Neural progenitor cell (in vitro differentiated cells): ENCODE measurements at regions not wholly inside any gene's neighbourhood (a gene's known extent, or its start where the extent isn't known, plus 50 kb on each side); places are given as distances from the start of the nearest gene placed in this dataset.

ENCODE experiments used
- DNase-seq: peaks from one replicate; pipeline ENCODE4 v3.0.0-alpha.2; 2016; ENCODE audit warnings: low spot score
- H2AFZ ChIP-seq: fragments of 200-600 bp; sonication (generic); replicated peaks from 2 replicates; pipeline ENCODE4 v1.6.1; 2016; ENCODE audit warnings: antibody characterized with exemption
- H3F3A ChIP-seq: fragments of 200-600 bp; sonication (generic); 2 replicates; pipeline ENCODE4 v1.6.1; 2016; ENCODE audit warnings: antibody characterized with exemption, low read depth
- H3K27ac ChIP-seq: fragments of 200-600 bp; sonication (generic); 2 replicates; pipeline ENCODE4 v1.5.1; 2016; ENCODE audit warnings: mild to moderate bottlenecking
- H3K27me3 ChIP-seq: fragments of 200-600 bp; sonication (generic); 2 replicates; pipeline ENCODE4 v1.6.1; 2016; ENCODE audit warnings: mild to moderate bottlenecking, moderate library complexity
- H3K36me3 ChIP-seq: fragments of 200-600 bp; sonication (generic); 2 replicates; pipeline ENCODE4 v1.5.1; 2016
- H3K4me1 ChIP-seq: fragments of 200-600 bp; sonication (generic); 2 replicates; pipeline ENCODE4 v1.6.1; 2016; ENCODE audit warnings: mixed run types
- H3K4me2 ChIP-seq: fragments of 200-600 bp; sonication (generic); 2 replicates; pipeline ENCODE4 v1.6.1; 2016
- H3K4me3 ChIP-seq: fragments of 200-600 bp; sonication (generic); 2 replicates; pipeline ENCODE4 v1.5.1; 2016
- H3K79me2 ChIP-seq: fragments of 200-600 bp; sonication (generic); 2 replicates; pipeline ENCODE4 v1.6.1; 2016; ENCODE audit warnings: low read depth
- H3K9ac ChIP-seq: fragments of 200-600 bp; sonication (generic); 2 replicates; pipeline ENCODE4 v1.6.1; 2016
- H3K9me3 ChIP-seq: fragments of 200-600 bp; sonication (generic); 2 replicates; pipeline ENCODE4 v1.5.1; 2016; ENCODE audit warnings: low read depth
- H4K20me1 ChIP-seq: fragments of 200-600 bp; sonication (generic); 2 replicates; pipeline ENCODE4 v1.6.1; 2016; ENCODE audit warnings: low read depth
- H3K27ac Mint-ChIP-seq: 3 replicates; pipeline ENCODE4 v1.8.0; 2021; ENCODE audit warnings: mixed read lengths
- H3K27me3 Mint-ChIP-seq: 2 replicates; pipeline ENCODE4 v1.8.0; 2022; ENCODE audit warnings: low read depth, mild to moderate bottlenecking, inconsistent platforms, moderate library complexity, mixed read lengths; ENCODE audit not compliant: insufficient read depth
- H3K36me3 Mint-ChIP-seq: 3 replicates; pipeline ENCODE4 v1.8.0; 2021; ENCODE audit warnings: mixed read lengths
- H3K4me1 Mint-ChIP-seq: 3 replicates; pipeline ENCODE4 v1.8.0; 2021; ENCODE audit warnings: mixed read lengths
- H3K4me3 Mint-ChIP-seq: 3 replicates; pipeline ENCODE4 v1.8.0; 2021; ENCODE audit warnings: mild to moderate bottlenecking, moderate library complexity, mixed read lengths
- H3K9me3 Mint-ChIP-seq: 3 replicates; pipeline ENCODE4 v1.8.0; 2020; ENCODE audit warnings: mixed read lengths
- CTCF ChIP-seq: fragments of 200-600 bp; sonication (generic); IDR thresholded peaks from 2 replicates; pipeline ENCODE4 v1.5.1; 2017; ENCODE audit warnings: antibody characterized with exemption, mild to moderate bottlenecking
- EZH2 ChIP-seq: fragments of 200-600 bp; sonication (generic); IDR thresholded peaks from 2 replicates; pipeline ENCODE4 v1.6.1; 2017; ENCODE audit warnings: antibody characterized with exemption, mild to moderate bottlenecking, moderate library complexity
- EZH2phosphoT487 ChIP-seq: fragments of 200-600 bp; sonication (generic); IDR thresholded peaks from 2 replicates; pipeline ENCODE4 v1.6.1; 2017; ENCODE audit warnings: antibody characterized with exemption

- H3K9me3 ChIP-seq = no peaks in the 10 kb centered on the region
- Mint-ChIP-seq H3K4me1 (no peaks in the 10 kb centered on the region), H3K9me3 (peaks cover 2% of the 10 kb centered on the region), H3K27ac (no peak overlapping the region), H3K27me3 (no peaks in the 10 kb centered on the region), H3K4me3 (no peak overlapping the region), H3K36me3 (no peaks in the 10 kb centered on the region)
- H3F3A ChIP-seq = no peaks in the 10 kb centered on the region
- no peak overlapping the region for H3K27ac ChIP-seq
- DNase-seq = no peak
- peaks cover 7% of the 10 kb centered on the region for H3K4me1 ChIP-seq
- no peak overlapping the region for H2AFZ ChIP-seq
- no peaks in the 10 kb centered on the region for H4K20me1 ChIP-seq
- H3K4me3 ChIP-seq = no peak overlapping the region
- no peaks in the 10 kb centered on the region for H3K79me2 ChIP-seq
- no peak for TF ChIP-seq EZH2
- no peak for TF ChIP-seq CTCF
- no peak for TF ChIP-seq EZH2phosphoT487
- H3K27me3 ChIP-seq = no peaks in the 10 kb centered on the region
- H3K4me2 ChIP-seq = no peak overlapping the region
- H3K36me3 ChIP-seq = no peaks in the 10 kb centered on the region
- H3K9ac ChIP-seq = no peak overlapping the region
Measured at GRCh38 chr18:13992826-13993540, 77.6 kb upstream of the MC2R start.

- no peaks in the 10 kb centered on the region for H3K36me3 ChIP-seq
- H3F3A ChIP-seq = no peaks in the 10 kb centered on the region
- no peaks in the 10 kb centered on the region for H3K79me2 ChIP-seq
- H4K20me1 ChIP-seq = no peaks in the 10 kb centered on the region
- Mint-ChIP-seq H3K27me3 (no peaks in the 10 kb centered on the region), H3K27ac (no peak overlapping the region), H3K9me3 (peaks cover 2% of the 10 kb centered on the region), H3K36me3 (no peaks in the 10 kb centered on the region), H3K4me3 (no peak overlapping the region), H3K4me1 (no peaks in the 10 kb centered on the region)
- DNase-seq = no peak
- H3K9ac ChIP-seq = no peak overlapping the region
- H3K4me3 ChIP-seq = no peak overlapping the region
- H3K4me1 ChIP-seq = peaks cover 7% of the 10 kb centered on the region
- H3K4me2 ChIP-seq = no peak overlapping the region
- H2AFZ ChIP-seq = no peak overlapping the region
- TF ChIP-seq CTCF (no peak), EZH2 (no peak), EZH2phosphoT487 (no peak)
- no peaks in the 10 kb centered on the region for H3K9me3 ChIP-seq
- no peaks in the 10 kb centered on the region for H3K27me3 ChIP-seq
- H3K27ac ChIP-seq = no peak overlapping the region
Measured at GRCh38 chr18:13989199-13989598, 73.9 kb upstream of the MC2R start.

- Mint-ChIP-seq H3K36me3 (no peaks in the 10 kb centered on the region), H3K4me1 (no peaks in the 10 kb centered on the region), H3K9me3 (peaks cover 2% of the 10 kb centered on the region), H3K27me3 (no peaks in the 10 kb centered on the region), H3K4me3 (no peak overlapping the region), H3K27ac (no peak overlapping the region)
- Histone ChIP-seq H3K9ac (no peak overlapping the region), H3K27me3 (no peaks in the 10 kb centered on the region), H3F3A (no peaks in the 10 kb centered on the region), H3K4me3 (no peak overlapping the region), H3K27ac (no peak overlapping the region), H2AFZ (no peak overlapping the region), H3K4me2 (no peak overlapping the region), H3K4me1 (no peaks in the 10 kb centered on the region), H3K9me3 (no peaks in the 10 kb centered on the region), H4K20me1 (no peaks in the 10 kb centered on the region), H3K36me3 (no peaks in the 10 kb centered on the region), H3K79me2 (no peaks in the 10 kb centered on the region)
- TF ChIP-seq EZH2phosphoT487 = no peak
- no peak for TF ChIP-seq CTCF
- DNase-seq = no peak
Measured at GRCh38 chr18:13987956-13988355, 72.6 kb upstream of the MC2R start.
